A673 (cell line): ENCODE measurements at regions not wholly inside any gene's neighbourhood (a gene's known extent, or its start where the extent isn't known, plus 50 kb on each side); places are given as distances from the start of the nearest gene placed in this dataset.

Experiments used
- BruUV-seq: library from RNA; stranded (reverse); fragments of 400-500 nt; replicated peaks from 2 replicates; lab custom pipeline; 2021; lab: Mats Ljungman, UMichigan
- CTCF ChIA-PET: fragments of 300-600 bp; sonication (Branson Sonifier 250); formaldehyde crosslinking; loops from one replicate; lab custom pipeline; 2022; ENCODE audit warnings: antibody characterized with exemption; lab: Charles Lee
- POLR2A ChIA-PET: fragments of 300-600 bp; sonication (Branson Sonifier 250); formaldehyde crosslinking; loops from one replicate; lab custom pipeline; 2022; ENCODE audit warnings: antibody characterized with exemption; ENCODE audit not compliant: low non-redundant PET; lab: Charles Lee
- DNase-seq: peaks from one replicate; pipeline ENCODE4 v3.0.0-alpha.2; 2015; ENCODE audit warnings: low spot score
- H3K27ac ChIP-seq: fragments of 200-600 bp; sonication (generic); 2 replicates; pipeline ENCODE4 v1.5.1; 2016; ENCODE audit warnings: mixed run types, low read depth, mild to moderate bottlenecking, mixed read lengths, antibody characterized with exemption, low read length; ENCODE audit not compliant: poor library complexity, severe bottlenecking
- H3K27me3 ChIP-seq: fragments of 200-600 bp; sonication (generic); replicated peaks from 2 replicates; pipeline ENCODE4 v1.6.1; 2017; ENCODE audit warnings: mixed run types, low read depth, mild to moderate bottlenecking, mixed read lengths, antibody characterized with exemption, low read length; ENCODE audit not compliant: insufficient read depth, poor library complexity
- H3K36me3 ChIP-seq: fragments of 200-600 bp; sonication (generic); 2 replicates; pipeline ENCODE4 v1.6.1; 2016; ENCODE audit warnings: mixed run types, mild to moderate bottlenecking, mixed read lengths, antibody characterized with exemption, low read length; ENCODE audit not compliant: insufficient read depth, poor library complexity, severe bottlenecking
- H3K4me1 ChIP-seq: fragments of 200-600 bp; sonication (generic); 2 replicates; pipeline ENCODE4 v1.6.1; 2017; ENCODE audit warnings: mixed run types, mild to moderate bottlenecking, mixed read lengths, antibody characterized with exemption, low read length; ENCODE audit not compliant: insufficient read depth, poor library complexity, severe bottlenecking
- H3K4me3 ChIP-seq: fragments of 200-600 bp; sonication (generic); 2 replicates; pipeline ENCODE4 v1.5.1; 2016; ENCODE audit warnings: low read depth, mixed run types, mild to moderate bottlenecking, mixed read lengths, low read length; ENCODE audit not compliant: poor library complexity, severe bottlenecking
- H3K9me3 ChIP-seq: fragments of 200-600 bp; sonication (generic); 2 replicates; pipeline ENCODE4 v1.6.1; 2016; ENCODE audit warnings: mixed run types, low read depth, mild to moderate bottlenecking, mixed read lengths, antibody characterized with exemption, low read length; ENCODE audit not compliant: poor library complexity, severe bottlenecking
- CTCF ChIP-seq: fragments of 300-800, 200-600 bp; sonication (generic); conservative IDR thresholded peaks from 2 replicates; pipeline ENCODE4 v1.5.1; 2017; ENCODE audit warnings: low read depth, mild to moderate bottlenecking, antibody characterized with exemption, low read length, moderate library complexity, mixed read lengths
- EZH2 ChIP-seq: fragments of 200-600 bp; sonication (generic); IDR thresholded peaks from 2 replicates; pipeline ENCODE4 v1.6.1; 2017; ENCODE audit warnings: borderline replicate concordance, low read depth, mild to moderate bottlenecking, mixed read lengths, antibody characterized with exemption, low read length; ENCODE audit not compliant: poor library complexity, severe bottlenecking
- intact Hi-C: fragments of 100-400 bp; cut with micrococcal nuclease; formaldehyde crosslinking; loops from one replicate; pipeline ENCODE4 v1.10.0; 2022; ENCODE audit not compliant: unreplicated experiment

- Histone ChIP-seq H3K36me3 (no peaks in the 10 kb centered on the region), H3K27ac (no peak overlapping the region), H3K4me3 (no peak overlapping the region), H3K9me3 (no peaks in the 10 kb centered on the region), H3K4me1 (no peaks in the 10 kb centered on the region), H3K27me3 (no peaks in the 10 kb centered on the region)
- ChIA-PET POLR2A (no interaction called here), CTCF (no interaction called here)
- BruUV-seq: no TSS peak
- no peak for DNase-seq
- intact Hi-C loops: no loop called here
- TF ChIP-seq CTCF: no peak
- TF ChIP-seq EZH2: no peak
These were observed 694.6 kb upstream of the SORCS1 start for GRCh38 chr10:107859065-107859464.

GRCh38 chr10:107856047-107856315, 691.5 kb upstream of the SORCS1 start:
- TF ChIP-seq CTCF: no peak
- no peak for TF ChIP-seq EZH2

GRCh38 chr10:107855301-107856046, 691.0 kb upstream of the SORCS1 start:
- Histone ChIP-seq H3K4me3 (no peak overlapping the region), H3K27me3 (no peaks in the 10 kb centered on the region), H3K36me3 (no peaks in the 10 kb centered on the region), H3K4me1 (no peaks in the 10 kb centered on the region), H3K9me3 (no peaks in the 10 kb centered on the region), H3K27ac (no peak overlapping the region)
- no peak for TF ChIP-seq EZH2
- intact Hi-C loops: no loop called here
- no TSS peak for BruUV-seq
- ChIA-PET POLR2A (no interaction called here), CTCF (no interaction called here)
- no peak for DNase-seq

More at GRCh38 chr10:107856047-107856315, 691.5 kb upstream of the SORCS1 start:
- Histone ChIP-seq H3K4me1 (no peaks in the 10 kb centered on the region), H3K4me3 (no peak overlapping the region), H3K36me3 (no peaks in the 10 kb centered on the region), H3K27me3 (no peaks in the 10 kb centered on the region), H3K9me3 (no peaks in the 10 kb centered on the region), H3K27ac (no peak overlapping the region)
- CTCF ChIA-PET: no interaction called here
- intact Hi-C loops: no loop called here
- no TSS peak for BruUV-seq
- DNase-seq: no peak
- POLR2A ChIA-PET: no interaction called here
